D341Med (cell line): ENCODE measurements at regions not wholly inside any gene's neighbourhood (a gene's known extent, or its start where the extent isn't known, plus 50 kb on each side); places are given as distances from the start of the nearest gene placed in this dataset.
"Not testable (repeated sequence)": the region's sequence is repeated elsewhere in the genome, so short reads cannot be mapped to it uniquely, and the experiment has no call there.

Experiments used
- DNase-seq: peaks from one replicate; pipeline ENCODE4 v3.0.0; 2012; ENCODE audit warnings: low spot score

GRCh38 chr7:106713452-106713851, 52.5 kb upstream of the CCDC71L start:
- DNase-seq: not testable (repeated sequence)

- DNase-seq: not testable (repeated sequence)
Observed at GRCh38 chr7:106714590-106715442, 53.9 kb upstream of the CCDC71L start.

GRCh38 chr7:106715730-106716129, 54.8 kb upstream of the CCDC71L start:
- DNase-seq: no peak

GRCh38 chr7:106717254-106717954, 56.4 kb upstream of the CCDC71L start:
- DNase-seq: no peak

GRCh38 chr7:106717955-106718871, 57.3 kb upstream of the CCDC71L start:
- DNase-seq: no peak

GRCh38 chr7:106720641-106721040, 59.7 kb upstream of the CCDC71L start:
- DNase-seq: no peak

- no peak for DNase-seq
Observed at GRCh38 chr7:106721816-106722785, 61.1 kb upstream of the CCDC71L start.

GRCh38 chr7:106723398-106723797, 62.4 kb upstream of the CCDC71L start:
- DNase-seq: no peak

GRCh38 chr7:106729720-106730385, 68.9 kb upstream of the CCDC71L start:
- DNase-seq: no peak

GRCh38 chr7:106731187-106731586, 70.2 kb upstream of the CCDC71L start:
- no peak for DNase-seq

- no peak for DNase-seq
Observed at GRCh38 chr7:106731646-106732444, 70.9 kb upstream of the CCDC71L start.

- DNase-seq: no peak
Observed at GRCh38 chr7:106735637-106736036, 74.7 kb upstream of the CCDC71L start.

GRCh38 chr7:106736123-106736507, 75.2 kb upstream of the CCDC71L start:
- DNase-seq: no peak

GRCh38 chr7:106736508-106737201, 75.7 kb upstream of the CCDC71L start:
- DNase-seq: peak; percentile 52

- DNase-seq: no peak
Observed at GRCh38 chr7:106737202-106737562, 76.2 kb upstream of the CCDC71L start.

- DNase-seq: no peak
Observed at GRCh38 chr7:106740806-106741205, 79.8 kb upstream of the CCDC71L start.

- DNase-seq: no peak
Observed at GRCh38 chr7:106744563-106745091, 83.7 kb upstream of the CCDC71L start.

GRCh38 chr7:106747301-106747700, 86.3 kb upstream of the CCDC71L start:
- not testable (repeated sequence) for DNase-seq

GRCh38 chr7:106747804-106748203, 86.8 kb upstream of the CCDC71L start:
- no peak for DNase-seq
